IMR-90 (cell line): ENCODE measurements at regions not wholly inside any gene's neighbourhood (a gene's known extent, or its start where the extent isn't known, plus 50 kb on each side); places are given as distances from the start of the nearest gene placed in this dataset.

ENCODE experiments used
- ATAC-seq: fragments of 200-7000 bp; cut with Tn5 transposase; 2 replicates; pipeline ENCODE4 v1.9.1; 2020; ENCODE audit warnings: low read depth, mild to moderate bottlenecking, moderate library complexity
- BruUV-seq: library from RNA; stranded (reverse); fragments of 400-500 nt; replicated peaks from 2 replicates; lab custom pipeline; 2021; lab: Mats Ljungman, UMichigan
- CTCF ChIA-PET: fragments of 300-600 bp; formaldehyde crosslinking; extraction: SDS; loops from one replicate; lab custom pipeline; 2021; ENCODE audit warnings: antibody characterized with exemption; lab: Yijun Ruan, JAX
- POLR2A ChIA-PET: fragments of 300-600 bp; sonication (Branson Sonifier 250); formaldehyde crosslinking; loops from one replicate; lab custom pipeline; 2022; ENCODE audit warnings: antibody characterized with exemption; ENCODE audit not compliant: unreplicated experiment; lab: Charles Lee
- DNase-seq: peaks from one replicate; pipeline ENCODE4 v3.0.0; 2013
- H2AFZ ChIP-seq: replicated peaks from 2 replicates; pipeline ENCODE3; 2013; ENCODE audit warnings: low read length, mild to moderate bottlenecking; ENCODE audit not compliant: poor library complexity
- H2AK5ac ChIP-seq: 2 replicates; pipeline ENCODE4 v1.6.1; 2013; ENCODE audit warnings: low read depth, low read length, inconsistent platforms
- H2AK9ac ChIP-seq: replicated peaks from 2 replicates; pipeline ENCODE3; 2013; ENCODE audit warnings: mild to moderate bottlenecking, low read depth, low read length, moderate library complexity; ENCODE audit not compliant: poor library complexity
- H2BK120ac ChIP-seq: 2 replicates; pipeline ENCODE4 v1.6.1; 2013; ENCODE audit warnings: low read depth, low read length, inconsistent platforms
- H2BK15ac ChIP-seq: 3 replicates; pipeline ENCODE4 v1.6.1; 2013; ENCODE audit warnings: low read depth, low read length, inconsistent platforms
- H2BK20ac ChIP-seq: 2 replicates; pipeline ENCODE4 v1.6.1; 2013; ENCODE audit warnings: low read depth, mild to moderate bottlenecking, inconsistent platforms, low read length, moderate library complexity
- H2BK5ac ChIP-seq: 2 replicates; pipeline ENCODE4 v1.6.1; 2013; ENCODE audit warnings: mild to moderate bottlenecking, low read depth, low read length, inconsistent platforms; ENCODE audit not compliant: poor library complexity, severe bottlenecking
- H3K14ac ChIP-seq: replicated peaks from 2 replicates; pipeline ENCODE4 v1.6.1; 2013; ENCODE audit warnings: low read depth, low read length, inconsistent platforms
- H3K18ac ChIP-seq: 2 replicates; pipeline ENCODE4 v1.6.1; 2013; ENCODE audit warnings: low read depth, low read length, control low read depth
- H3K23ac ChIP-seq: 2 replicates; pipeline ENCODE4 v1.6.1; 2013; ENCODE audit warnings: low read depth, low read length, inconsistent platforms
- H3K27ac ChIP-seq: 2 replicates; pipeline ENCODE4 v1.5.1; 2013; ENCODE audit warnings: mild to moderate bottlenecking, control low read depth, low read length; ENCODE audit not compliant: insufficient read depth
- H3K27me3 ChIP-seq: 2 replicates; pipeline ENCODE4 v1.6.1; 2013; ENCODE audit warnings: low read length; ENCODE audit not compliant: control insufficient read depth, insufficient read depth
- H3K36me3 ChIP-seq: 2 replicates; pipeline ENCODE4 v1.6.1; 2013; ENCODE audit warnings: low read length, mixed read lengths; ENCODE audit not compliant: control insufficient read depth, insufficient read depth
- H3K4ac ChIP-seq: 2 replicates; pipeline ENCODE4 v1.6.1; 2013; ENCODE audit warnings: low read depth, low read length, inconsistent platforms
- H3K4me1 ChIP-seq: 2 replicates; pipeline ENCODE4 v1.6.1; 2013; ENCODE audit warnings: low read length, mixed read lengths; ENCODE audit not compliant: control insufficient read depth, insufficient read depth
- H3K4me2 ChIP-seq: 2 replicates; pipeline ENCODE4 v1.6.1; 2013; ENCODE audit warnings: low read depth, mild to moderate bottlenecking, control low read depth, low read length, moderate library complexity
- H3K4me3 ChIP-seq: 2 replicates; pipeline ENCODE4 v1.5.1; 2013; ENCODE audit warnings: low read depth, mild to moderate bottlenecking, control low read depth, low read length, moderate library complexity; ENCODE audit not compliant: insufficient read depth
- H3K56ac ChIP-seq: 2 replicates; pipeline ENCODE4 v1.6.1; 2013; ENCODE audit warnings: low read length, inconsistent platforms; ENCODE audit not compliant: insufficient read depth; ENCODE audit errors: extremely low read depth
- H3K79me1 ChIP-seq, 2 experiments: 2 replicates each; pipeline ENCODE4 v1.6.1; 2013; ENCODE audit warnings: low read length in 2 of 2, inconsistent platforms in 1 of 2, low read depth in 1 of 2
- H3K9ac ChIP-seq: 2 replicates; pipeline ENCODE4 v1.6.1; 2013; ENCODE audit warnings: low read depth, low read length, control low read depth
- H3K9me1 ChIP-seq: 2 replicates; pipeline ENCODE4 v1.6.1; 2013; ENCODE audit warnings: low read length, inconsistent platforms; ENCODE audit not compliant: insufficient read depth
- H3K9me3 ChIP-seq: 2 replicates; pipeline ENCODE4 v1.6.1; 2013; ENCODE audit warnings: low read length; ENCODE audit not compliant: control insufficient read depth, insufficient read depth
- H4K20me1 ChIP-seq: 2 replicates; pipeline ENCODE4 v1.6.1; 2013; ENCODE audit warnings: low read length, inconsistent platforms; ENCODE audit not compliant: insufficient read depth
- H4K5ac ChIP-seq: 2 replicates; pipeline ENCODE4 v1.6.1; 2013; ENCODE audit warnings: mild to moderate bottlenecking, low read depth, low read length, control low read depth
- H4K8ac ChIP-seq, 2 experiments: 2 replicates each; pipeline ENCODE4 v1.6.1; 2013; ENCODE audit warnings: low read depth in 2 of 2, low read length in 2 of 2, control low read depth in 1 of 2, inconsistent platforms in 1 of 2
- H4K91ac ChIP-seq: 2 replicates; pipeline ENCODE4 v1.6.1; 2013; ENCODE audit warnings: low read depth, low read length, inconsistent platforms; ENCODE audit not compliant: insufficient read depth
- BHLHE40 ChIP-seq: fragments of 150-350 bp; IDR thresholded peaks from 2 replicates; pipeline ENCODE4 v1.6.1; 2016; ENCODE audit warnings: mild to moderate bottlenecking, low read depth, low read length
- CEBPB ChIP-seq: IDR thresholded peaks from 2 replicates; pipeline ENCODE4 v1.6.1; 2012; ENCODE audit warnings: low read depth, low read length, improper control_type of control experiment
- CHD1 ChIP-seq: IDR thresholded peaks from 2 replicates; pipeline ENCODE4 v1.6.1; 2012; ENCODE audit warnings: low read depth, low read length, improper control_type of control experiment
- FOS ChIP-seq: fragments of 150-350 bp; IDR thresholded peaks from 2 replicates; pipeline ENCODE4 v1.6.1; 2016; ENCODE audit warnings: low read depth, low read length
- MAFK ChIP-seq: IDR thresholded peaks from 2 replicates; pipeline ENCODE4 v1.6.1; 2012; ENCODE audit warnings: low read depth, low read length, improper control_type of control experiment
- MAZ ChIP-seq: IDR thresholded peaks from 2 replicates; pipeline ENCODE4 v1.6.1; 2012; ENCODE audit warnings: low read depth, mild to moderate bottlenecking, low read length, improper control_type of control experiment, moderate library complexity, borderline replicate concordance
- MXI1 ChIP-seq: IDR thresholded peaks from 2 replicates; pipeline ENCODE4 v1.6.1; 2012; ENCODE audit warnings: low read depth, mild to moderate bottlenecking, low read length, moderate library complexity, borderline replicate concordance
- NFE2L2 ChIP-seq: fragments of 150-350 bp; IDR thresholded peaks from 2 replicates; pipeline ENCODE4 v1.6.1; 2016; ENCODE audit warnings: low read depth, mild to moderate bottlenecking, low read length
- POLR2A ChIP-seq: IDR thresholded peaks from 2 replicates; pipeline ENCODE4 v1.6.1; 2012; ENCODE audit warnings: mild to moderate bottlenecking, low read depth, low read length
- RAD21 ChIP-seq: IDR thresholded peaks from 2 replicates; pipeline ENCODE4 v1.6.1; 2012; ENCODE audit warnings: low read length, improper control_type of control experiment
- RCOR1 ChIP-seq: IDR thresholded peaks from 2 replicates; pipeline ENCODE4 v1.6.1; 2012; ENCODE audit warnings: mild to moderate bottlenecking, low read length, improper control_type of control experiment; ENCODE audit not compliant: insufficient replicate concordance
- RFX5 ChIP-seq: IDR thresholded peaks from 2 replicates; pipeline ENCODE4 v1.8.0; 2012; ENCODE audit warnings: low read depth, mild to moderate bottlenecking, low read length, moderate library complexity
- SMC3 ChIP-seq: fragments of 150-350 bp; IDR thresholded peaks from 2 replicates; pipeline ENCODE4 v1.6.1; 2016; ENCODE audit warnings: low read depth, mild to moderate bottlenecking, antibody characterized with exemption, low read length, moderate library complexity
- WGBS, 2 experiments: methylation state at CpG; one replicate each; pipeline versions ENCODE4 v1.1.5 to v1.1.7; 2013; ENCODE audit warnings: missing lambda C conversion rate in 2 of 2; ENCODE audit not compliant: insufficient read length in 1 of 2; ENCODE audit errors: extremely low coverage in 2 of 2; 5-methylcytosine and 5-hydroxymethylcytosine counted together
- dilution Hi-C: fragments of 300-500 bp; cut with HindIII; formaldehyde crosslinking; loops from one replicate; pipeline ENCODE4 v1.14.3; 2018; ENCODE audit warnings: low sequenced_read_pairs; ENCODE audit not compliant: unreplicated experiment
- in situ Hi-C: fragments of 300-500 bp; cut with MboI; formaldehyde crosslinking; loops from 3 replicates; pipeline ENCODE4 v1.14.3; 2019; ENCODE audit warnings: low sequenced_read_pairs, inconsistent platforms, mixed read lengths
- intact Hi-C: fragments of 100-400 bp; cut with micrococcal nuclease; formaldehyde crosslinking; loops from 2 replicates; pipeline ENCODE4 v1.10.0; 2022
- TF ChIP-seq, protein P1 (sequence below): fragments of 150-350 bp; IDR thresholded peaks from 2 replicates; pipeline ENCODE4 v1.6.1; 2016; ENCODE audit warnings: low read depth, mild to moderate bottlenecking, low read length, moderate library complexity, borderline replicate concordance
- TF ChIP-seq, protein P2 (sequence below): fragments of 150-350 bp; IDR thresholded peaks from 2 replicates; pipeline ENCODE4 v1.6.1; 2017; ENCODE audit warnings: mild to moderate bottlenecking, antibody characterized with exemption, low read length, low read depth
- TF ChIP-seq, protein P3 (sequence below): conservative IDR thresholded peaks from 2 replicates; pipeline ENCODE4 v1.5.1; 2012; ENCODE audit warnings: mild to moderate bottlenecking, low read depth, low read length, improper control_type of control experiment

DNA sequence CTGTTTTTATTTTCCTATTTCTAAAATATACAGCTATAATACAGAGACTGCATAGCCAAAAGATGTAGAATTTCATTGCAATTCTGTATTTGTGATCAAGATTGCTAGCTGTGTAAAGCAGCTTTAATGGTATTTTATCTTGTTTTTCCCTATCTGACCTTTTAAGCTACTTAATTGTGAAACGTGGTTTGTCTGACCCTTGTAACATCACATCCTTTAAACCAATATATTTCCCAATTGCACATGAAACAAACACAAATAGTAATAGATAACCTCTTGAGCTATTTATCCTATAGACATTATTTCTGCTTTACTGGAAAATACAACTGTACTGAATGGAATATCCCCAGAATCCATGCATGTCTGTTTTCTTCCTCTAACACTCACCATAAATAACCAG is 112.2 kb upstream of the PLPPR4 start:
- Histone ChIP-seq H3K18ac (no peak overlapping the region), H3K56ac (no peak overlapping the region), H3K4ac (no peak overlapping the region), H2AK9ac (no peak overlapping the region), H2AFZ (no peak overlapping the region), H2BK15ac (no peak overlapping the region), H3K23ac (no peak overlapping the region), H2BK20ac (no peak overlapping the region), H4K5ac (no peak overlapping the region), H3K79me1 (no peaks in the 10 kb centered on the region), H4K8ac (no peak overlapping the region), H3K27me3 (0 out of 2 replicates have a peak, but pooled peaks cover 1% of the 10 kb centered on the region), H2AK5ac (no peak overlapping the region), H3K4me1 (no peaks in the 10 kb centered on the region), H2BK5ac (no peak overlapping the region), H4K91ac (no peak overlapping the region), H3K27ac (no peak overlapping the region), H3K4me3 (no peak overlapping the region), H3K9ac (no peak overlapping the region), H3K9me3 (no peaks in the 10 kb centered on the region), H3K36me3 (no peaks in the 10 kb centered on the region), H4K20me1 (no peaks in the 10 kb centered on the region), H3K14ac (no peak overlapping the region), H2BK120ac (no peak overlapping the region), H3K9me1 (no peaks in the 10 kb centered on the region), H3K4me2 (no peak overlapping the region)
- BruUV-seq = no TSS peak
- ATAC-seq (no peak), DNase-seq (no peak)
- WGBS, 2 experiments = no CpG with 5 or more reads among the region's 1 CpG
- POLR2A ChIA-PET = no interaction called here
- intact Hi-C loops = no loop called here
- no peak for TF ChIP-seq MAZ
- TF ChIP-seq MXI1 = no peak
- no peak for TF ChIP-seq RFX5
- TF ChIP-seq RCOR1 = no peak
- no peak for TF ChIP-seq FOS
- no peak for TF ChIP-seq SMC3
- no peak for TF ChIP-seq BHLHE40
- no peak for TF ChIP-seq POLR2A
- TF ChIP-seq, protein P1, sequence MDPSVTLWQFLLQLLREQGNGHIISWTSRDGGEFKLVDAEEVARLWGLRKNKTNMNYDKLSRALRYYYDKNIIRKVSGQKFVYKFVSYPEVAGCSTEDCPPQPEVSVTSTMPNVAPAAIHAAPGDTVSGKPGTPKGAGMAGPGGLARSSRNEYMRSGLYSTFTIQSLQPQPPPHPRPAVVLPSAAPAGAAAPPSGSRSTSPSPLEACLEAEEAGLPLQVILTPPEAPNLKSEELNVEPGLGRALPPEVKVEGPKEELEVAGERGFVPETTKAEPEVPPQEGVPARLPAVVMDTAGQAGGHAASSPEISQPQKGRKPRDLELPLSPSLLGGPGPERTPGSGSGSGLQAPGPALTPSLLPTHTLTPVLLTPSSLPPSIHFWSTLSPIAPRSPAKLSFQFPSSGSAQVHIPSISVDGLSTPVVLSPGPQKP = no peak
- TF ChIP-seq RAD21 = no peak
- TF ChIP-seq CEBPB = no peak
- TF ChIP-seq CHD1 = no peak
- TF ChIP-seq MAFK = no peak
- TF ChIP-seq, protein P2, sequence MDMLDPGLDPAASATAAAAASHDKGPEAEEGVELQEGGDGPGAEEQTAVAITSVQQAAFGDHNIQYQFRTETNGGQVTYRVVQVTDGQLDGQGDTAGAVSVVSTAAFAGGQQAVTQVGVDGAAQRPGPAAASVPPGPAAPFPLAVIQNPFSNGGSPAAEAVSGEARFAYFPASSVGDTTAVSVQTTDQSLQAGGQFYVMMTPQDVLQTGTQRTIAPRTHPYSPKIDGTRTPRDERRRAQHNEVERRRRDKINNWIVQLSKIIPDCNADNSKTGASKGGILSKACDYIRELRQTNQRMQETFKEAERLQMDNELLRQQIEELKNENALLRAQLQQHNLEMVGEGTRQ = no peak
- TF ChIP-seq NFE2L2 = no peak
- TF ChIP-seq, protein P3, sequence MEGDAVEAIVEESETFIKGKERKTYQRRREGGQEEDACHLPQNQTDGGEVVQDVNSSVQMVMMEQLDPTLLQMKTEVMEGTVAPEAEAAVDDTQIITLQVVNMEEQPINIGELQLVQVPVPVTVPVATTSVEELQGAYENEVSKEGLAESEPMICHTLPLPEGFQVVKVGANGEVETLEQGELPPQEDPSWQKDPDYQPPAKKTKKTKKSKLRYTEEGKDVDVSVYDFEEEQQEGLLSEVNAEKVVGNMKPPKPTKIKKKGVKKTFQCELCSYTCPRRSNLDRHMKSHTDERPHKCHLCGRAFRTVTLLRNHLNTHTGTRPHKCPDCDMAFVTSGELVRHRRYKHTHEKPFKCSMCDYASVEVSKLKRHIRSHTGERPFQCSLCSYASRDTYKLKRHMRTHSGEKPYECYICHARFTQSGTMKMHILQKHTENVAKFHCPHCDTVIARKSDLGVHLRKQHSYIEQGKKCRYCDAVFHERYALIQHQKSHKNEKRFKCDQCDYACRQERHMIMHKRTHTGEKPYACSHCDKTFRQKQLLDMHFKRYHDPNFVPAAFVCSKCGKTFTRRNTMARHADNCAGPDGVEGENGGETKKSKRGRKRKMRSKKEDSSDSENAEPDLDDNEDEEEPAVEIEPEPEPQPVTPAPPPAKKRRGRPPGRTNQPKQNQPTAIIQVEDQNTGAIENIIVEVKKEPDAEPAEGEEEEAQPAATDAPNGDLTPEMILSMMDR = no peak
- in situ Hi-C loops = no loop called here
- dilution Hi-C loops = no loop called here
- CTCF ChIA-PET = no interaction called here
